GM19455 (cell line): ENCODE measurements at regions not wholly inside any gene's neighbourhood (a gene's known extent, or its start where the extent isn't known, plus 50 kb on each side); places are given as distances from the start of the nearest gene placed in this dataset.
"Not testable (repeated sequence)": the region's sequence is repeated elsewhere in the genome, so short reads cannot be mapped to it uniquely, and the experiment has no call there.

Source experiments
- ATAC-seq: cut with Tn5 transposase; IDR thresholded peaks from one replicate; pipeline ENCODE4 v1.9.1; 2021; ENCODE audit not compliant: unreplicated experiment

DNA sequence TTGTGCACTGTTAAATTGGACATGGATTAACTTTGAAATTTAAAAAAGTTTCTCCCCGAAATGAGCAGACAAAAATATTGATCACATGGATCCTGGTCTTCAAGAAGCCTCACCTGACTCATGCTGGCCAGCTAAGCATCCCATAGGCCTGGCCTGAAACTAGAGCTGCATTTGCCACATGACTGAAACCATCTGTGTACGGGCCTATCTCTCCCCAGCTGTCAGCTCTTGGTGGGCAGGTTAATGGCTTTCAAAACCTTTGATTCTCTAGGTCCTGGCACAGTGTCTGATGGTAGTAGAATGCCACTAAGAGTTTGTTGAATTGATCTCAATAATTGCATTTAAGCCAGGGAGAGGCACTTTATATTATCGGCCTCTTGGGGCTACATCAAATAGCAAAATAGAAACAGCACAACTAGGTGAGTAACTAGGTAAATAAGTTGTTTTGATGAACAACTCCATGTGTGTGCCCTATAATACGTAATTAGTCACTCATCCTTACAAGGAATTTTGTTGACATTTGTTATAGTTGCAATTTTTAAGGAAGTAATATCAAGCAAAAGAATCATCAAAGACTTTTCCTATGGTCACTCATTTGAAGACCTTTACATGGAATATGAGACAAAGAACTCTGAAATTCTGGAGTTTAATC is 251.1 kb downstream of the SP3 start:
- ATAC-seq = no peak

GRCh38 chr2:173715441-173715840 is 249.7 kb downstream of the SP3 start:
- no peak for ATAC-seq

- ATAC-seq = no peak
These were observed 248.6 kb downstream of the SP3 start for GRCh38 chr2:173716458-173717052.

DNA sequence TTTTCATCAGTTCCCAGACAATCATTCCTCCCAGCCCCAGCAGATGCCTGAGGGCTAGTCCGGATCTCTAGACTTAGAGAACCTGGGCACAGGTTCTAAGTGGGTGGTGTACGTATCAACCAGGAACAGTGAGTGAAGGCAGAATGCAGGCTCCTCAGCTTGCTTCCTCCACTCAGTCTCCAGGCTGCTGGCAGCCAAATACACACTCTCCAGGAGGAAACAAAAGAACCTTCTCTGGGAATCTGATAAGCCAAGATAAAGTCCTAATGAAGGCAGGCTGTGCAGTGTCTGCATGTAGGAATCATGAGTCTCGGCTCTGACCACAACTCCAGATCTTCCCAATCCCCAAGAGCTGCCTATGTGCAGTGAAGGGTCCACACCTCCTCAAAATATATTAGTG is 245.7 kb downstream of the SP3 start:
- no peak for ATAC-seq

- ATAC-seq = no peak
These were observed 244.9 kb downstream of the SP3 start for GRCh38 chr2:173720306-173720705.

DNA sequence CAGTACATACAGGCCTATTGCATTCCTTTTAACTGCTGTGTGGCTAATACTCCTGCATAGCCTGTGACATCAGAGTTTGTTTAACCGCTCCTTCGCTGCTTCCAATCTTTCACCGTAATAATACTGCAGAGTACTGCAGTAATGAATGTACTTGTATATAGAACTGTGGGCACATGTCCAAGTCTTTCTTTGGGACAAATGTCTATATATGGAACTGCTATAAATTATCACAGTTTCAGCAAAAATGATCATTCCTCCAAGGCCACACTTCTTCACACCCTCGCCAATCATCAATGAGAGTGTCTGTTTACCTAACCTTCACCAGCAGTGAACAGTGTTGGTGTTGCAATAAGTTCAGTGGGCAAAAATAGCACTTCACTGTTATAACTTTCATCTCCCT is 230.4 kb downstream of the SP3 start:
- ATAC-seq = no peak

GRCh38 chr2:173737954-173738575 is 227.1 kb downstream of the SP3 start:
- ATAC-seq = not testable (repeated sequence)

GRCh38 chr2:173739006-173739405 is 226.2 kb downstream of the SP3 start:
- no peak for ATAC-seq

GRCh38 chr2:173740639-173741038 is 224.5 kb downstream of the SP3 start:
- ATAC-seq = no peak

GRCh38 chr2:173741759-173742158 is 223.4 kb downstream of the SP3 start:
- no peak for ATAC-seq

GRCh38 chr2:173747035-173747434 is 218.1 kb downstream of the SP3 start:
- ATAC-seq = no peak

- ATAC-seq = no peak
These were observed 215.9 kb downstream of the SP3 start for GRCh38 chr2:173749315-173749714.

DNA sequence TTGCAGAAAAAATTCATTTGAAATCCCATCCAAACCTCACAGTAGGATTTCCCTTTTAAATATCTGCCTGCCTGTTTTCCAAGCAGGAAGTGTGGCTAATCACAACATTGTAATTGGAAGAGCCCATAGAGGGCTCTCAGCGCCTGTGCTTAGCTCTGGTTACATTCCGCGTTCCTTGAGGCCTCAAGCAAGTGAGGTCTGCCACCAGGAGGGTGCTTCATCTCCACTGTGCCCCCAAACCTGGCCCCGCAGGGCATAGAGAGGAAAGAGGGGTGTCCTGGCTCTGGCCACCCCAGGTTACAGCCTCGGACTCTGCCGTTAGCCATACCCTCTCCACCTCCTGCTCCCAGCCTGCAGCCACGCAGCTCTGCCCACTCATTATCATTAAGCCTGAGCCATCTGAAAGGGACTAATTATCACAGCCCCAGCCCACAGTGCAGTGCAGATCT is 214.8 kb downstream of the SP3 start:
- ATAC-seq = no peak

- ATAC-seq = no peak
These were observed 214.3 kb downstream of the SP3 start for GRCh38 chr2:173750831-173751230.

DNA sequence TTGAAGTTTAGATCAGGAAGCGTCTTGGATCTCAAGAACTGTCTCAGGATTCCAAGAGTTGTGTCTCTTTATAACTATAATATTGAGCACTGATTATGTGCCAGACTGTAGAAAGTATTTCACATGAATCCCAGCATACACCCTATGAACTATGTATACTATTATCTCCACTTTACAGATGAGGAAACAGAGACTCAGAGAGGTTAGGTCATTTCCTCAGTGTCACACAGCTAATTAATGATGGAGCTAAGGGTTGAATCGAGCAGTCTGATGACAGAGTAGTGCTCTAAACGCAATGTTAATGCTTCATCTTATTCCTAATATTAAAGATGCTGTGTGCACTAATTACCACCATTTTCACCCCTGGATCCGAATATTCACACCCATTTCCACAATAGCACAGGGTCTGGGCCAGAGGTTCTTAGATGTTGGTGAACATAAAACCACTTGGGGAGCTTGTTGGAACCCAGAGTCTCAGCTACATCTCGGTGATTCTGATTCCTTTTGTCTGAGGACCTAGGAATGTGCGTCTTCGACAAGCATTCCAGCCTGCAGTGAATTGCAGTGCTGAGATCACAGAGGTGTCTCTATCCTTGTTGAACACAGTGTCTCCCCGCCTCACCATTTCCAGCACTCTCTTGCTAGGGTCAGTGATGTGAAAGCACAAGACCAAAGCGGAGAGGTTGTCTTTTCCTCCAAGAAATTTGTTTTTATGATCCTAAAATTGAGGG is 213.8 kb downstream of the SP3 start:
- no peak for ATAC-seq

DNA sequence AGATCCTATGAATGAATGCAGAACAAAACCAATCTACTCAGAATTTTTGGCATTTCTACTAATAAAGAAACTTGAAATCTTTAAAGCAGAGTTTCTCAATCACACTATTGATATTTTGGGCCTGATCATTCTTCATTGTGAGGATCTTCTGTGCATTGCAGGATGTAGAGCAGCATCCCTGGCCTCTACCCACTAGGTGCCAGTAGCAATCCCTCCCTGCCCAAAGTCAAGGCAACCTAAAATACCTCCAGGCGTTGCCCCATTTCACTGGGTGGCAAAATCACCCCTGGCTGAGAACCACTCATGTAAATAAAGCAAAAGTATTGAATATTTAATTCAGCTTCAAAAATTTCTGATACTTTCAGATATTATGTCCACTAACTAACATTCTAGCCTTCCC is 213.0 kb downstream of the SP3 start:
- ATAC-seq = no peak

GRCh38 chr2:173753441-173753840 is 211.7 kb downstream of the SP3 start:
- no peak for ATAC-seq

- ATAC-seq = no peak
These were observed 211.0 kb downstream of the SP3 start for GRCh38 chr2:173754165-173754564.

DNA sequence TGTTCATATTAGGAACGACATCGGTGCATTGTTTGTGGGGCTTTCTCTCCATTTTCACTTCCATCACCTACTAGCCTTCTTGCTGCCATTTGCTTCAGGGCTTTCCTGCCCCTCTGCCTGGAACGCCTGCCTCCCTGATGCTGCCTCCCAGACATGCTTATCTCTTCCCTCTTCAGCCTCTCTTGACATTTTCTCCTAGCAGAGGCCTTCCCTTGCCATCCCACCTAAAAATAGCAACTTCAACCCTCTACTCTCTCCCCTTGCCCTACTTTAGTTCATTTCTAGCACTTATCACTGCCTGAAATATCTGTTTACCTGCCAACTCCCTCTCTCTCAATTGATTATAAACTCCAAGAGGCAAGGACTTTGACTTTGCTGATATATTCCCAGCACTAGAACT is 210.3 kb downstream of the SP3 start:
- ATAC-seq = no peak

DNA sequence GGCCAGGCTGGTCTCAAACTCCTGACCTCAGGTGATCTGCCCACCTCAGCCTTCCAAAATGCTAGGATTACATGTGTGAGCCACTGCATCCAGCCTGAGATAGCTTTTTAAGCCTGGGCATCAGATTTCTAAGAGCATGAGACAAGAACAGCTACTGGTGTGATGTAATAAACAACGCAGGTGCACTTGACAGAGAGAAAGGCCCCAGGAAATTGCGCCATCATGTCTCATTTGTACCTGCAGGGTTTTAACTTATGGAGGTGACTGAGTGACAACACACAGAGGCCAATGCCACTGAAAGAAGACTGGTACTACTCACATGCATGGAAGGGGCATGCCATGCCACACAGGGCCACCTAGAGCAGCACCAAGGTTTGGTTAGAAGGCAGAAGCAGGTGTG is 209.4 kb downstream of the SP3 start:
- ATAC-seq = no peak

DNA sequence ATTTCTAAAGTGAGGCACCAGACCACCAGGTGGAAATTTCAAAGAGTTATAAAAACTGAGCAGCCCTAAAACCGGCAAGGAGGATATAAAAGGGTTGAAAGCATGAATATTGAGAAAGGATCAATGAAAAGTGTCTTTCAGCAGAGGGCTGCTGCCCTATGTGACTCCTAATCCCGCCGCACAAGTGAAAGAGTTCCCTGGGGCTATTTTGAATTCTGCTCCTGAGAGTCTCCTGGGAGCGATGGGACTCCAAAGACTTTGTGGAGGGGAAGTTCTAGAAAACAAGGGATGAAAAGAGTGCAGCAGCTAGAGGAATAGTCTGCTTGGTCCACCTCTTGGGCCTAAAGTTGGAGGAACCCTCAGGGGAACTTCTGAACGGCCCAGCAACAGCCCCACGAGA is 205.2 kb downstream of the SP3 start:
- no peak for ATAC-seq

- no peak for ATAC-seq
These were observed 204.6 kb downstream of the SP3 start for GRCh38 chr2:173760553-173760952.
